Neural cell (in vitro differentiated cells): ENCODE measurements at regions not wholly inside any gene's neighbourhood (a gene's known extent, or its start where the extent isn't known, plus 50 kb on each side); places are given as distances from the start of the nearest gene placed in this dataset.

Source experiments
- EP300 ChIP-seq: fragments of 450-650 bp; conservative IDR thresholded peaks from 2 replicates; pipeline ENCODE4 v1.6.1; 2014; ENCODE audit warnings: antibody characterized with exemption, mild to moderate bottlenecking, moderate library complexity; ENCODE audit not compliant: poor library complexity, severe bottlenecking
- POLR2AphosphoS5 ChIP-seq: IDR thresholded peaks from 2 replicates; pipeline ENCODE4 v1.6.1; 2012
- RAD21 ChIP-seq: fragments of 450-650 bp; conservative IDR thresholded peaks from 2 replicates; pipeline ENCODE4 v1.6.1; 2014; ENCODE audit warnings: antibody characterized with exemption, mild to moderate bottlenecking, moderate library complexity
- TF ChIP-seq, protein P1 (sequence below): fragments of 450-650 bp; IDR thresholded peaks from 2 replicates; pipeline ENCODE4 v1.5.1; 2014; ENCODE audit warnings: antibody characterized with exemption, mild to moderate bottlenecking, moderate library complexity; ENCODE audit not compliant: poor library complexity, severe bottlenecking

GRCh38 chr3:76222201-76222600 lies 436.9 kb upstream of the ZNF717 start:
- no peak for TF ChIP-seq RAD21
- TF ChIP-seq, protein P1, sequence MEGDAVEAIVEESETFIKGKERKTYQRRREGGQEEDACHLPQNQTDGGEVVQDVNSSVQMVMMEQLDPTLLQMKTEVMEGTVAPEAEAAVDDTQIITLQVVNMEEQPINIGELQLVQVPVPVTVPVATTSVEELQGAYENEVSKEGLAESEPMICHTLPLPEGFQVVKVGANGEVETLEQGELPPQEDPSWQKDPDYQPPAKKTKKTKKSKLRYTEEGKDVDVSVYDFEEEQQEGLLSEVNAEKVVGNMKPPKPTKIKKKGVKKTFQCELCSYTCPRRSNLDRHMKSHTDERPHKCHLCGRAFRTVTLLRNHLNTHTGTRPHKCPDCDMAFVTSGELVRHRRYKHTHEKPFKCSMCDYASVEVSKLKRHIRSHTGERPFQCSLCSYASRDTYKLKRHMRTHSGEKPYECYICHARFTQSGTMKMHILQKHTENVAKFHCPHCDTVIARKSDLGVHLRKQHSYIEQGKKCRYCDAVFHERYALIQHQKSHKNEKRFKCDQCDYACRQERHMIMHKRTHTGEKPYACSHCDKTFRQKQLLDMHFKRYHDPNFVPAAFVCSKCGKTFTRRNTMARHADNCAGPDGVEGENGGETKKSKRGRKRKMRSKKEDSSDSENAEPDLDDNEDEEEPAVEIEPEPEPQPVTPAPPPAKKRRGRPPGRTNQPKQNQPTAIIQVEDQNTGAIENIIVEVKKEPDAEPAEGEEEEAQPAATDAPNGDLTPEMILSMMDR = no peak
- no peak for TF ChIP-seq POLR2AphosphoS5
- no peak for TF ChIP-seq EP300
